H1 (cell line): ENCODE measurements at regions not wholly inside any gene's neighbourhood (a gene's known extent, or its start where the extent isn't known, plus 50 kb on each side); places are given as distances from the start of the nearest gene placed in this dataset.

Source experiments
- ATF2 ChIP-seq: IDR thresholded peaks from 2 replicates; pipeline ENCODE4 v1.6.1; 2012; ENCODE audit warnings: low read length, inconsistent platforms
- EP300 ChIP-seq, 2 experiments: IDR thresholded peaks; 1 replicate in 1 of 2; 2 replicates in 1 of 2; pipeline ENCODE4 v1.6.1; 2011 to 2012; ENCODE audit warnings: low read depth in 2 of 2, low read length in 2 of 2, mild to moderate bottlenecking in 2 of 2, borderline replicate concordance in 1 of 2, inconsistent platforms in 1 of 2, moderate library complexity in 1 of 2
- EZH2 ChIP-seq: fragments of 200-600 bp; sonication (generic); IDR thresholded peaks from 2 replicates; pipeline ENCODE4 v1.7.1; 2012; ENCODE audit warnings: low read depth, mild to moderate bottlenecking, moderate library complexity, low read length, inconsistent platforms; ENCODE audit not compliant: severe bottlenecking
- JUND ChIP-seq: IDR thresholded peaks from 2 replicates; pipeline ENCODE4 v1.6.1; 2011; ENCODE audit warnings: mild to moderate bottlenecking, improper control_type of control experiment, low read length
- KDM1A ChIP-seq: fragments of 200-600, 300-600 bp; sonication (generic); IDR thresholded peaks from 2 replicates; pipeline ENCODE4 v1.7.1; 2016; ENCODE audit warnings: mild to moderate bottlenecking, low read length, borderline replicate concordance
- POLR2AphosphoS5 ChIP-seq: IDR thresholded peaks from 2 replicates; pipeline ENCODE4 v1.6.1; 2011; ENCODE audit warnings: low read depth, low read length
- RFX5 ChIP-seq: IDR thresholded peaks from 2 replicates; pipeline ENCODE4 v1.6.1; 2011; ENCODE audit warnings: low read depth, low read length, improper control_type of control experiment, borderline replicate concordance
- TCF12 ChIP-seq: IDR thresholded peaks from 2 replicates; pipeline ENCODE4 v1.6.1; 2011; ENCODE audit warnings: low read depth, mild to moderate bottlenecking, low read length
- TEAD4 ChIP-seq: IDR thresholded peaks from 2 replicates; pipeline ENCODE4 v1.6.1; 2012; ENCODE audit warnings: low read depth, low read length, inconsistent platforms, mixed read lengths
- TF ChIP-seq, protein P1 (sequence below), 3 experiments: IDR thresholded peaks; 1 replicate in 2 of 3; 2 replicates in 1 of 3; pipeline versions ENCODE4 v1.5.1 to v1.6.1; 2011; ENCODE audit warnings: low read length in 3 of 3, mild to moderate bottlenecking in 3 of 3, inconsistent platforms in 2 of 3, low read depth in 1 of 3, moderate library complexity in 1 of 3; ENCODE audit not compliant: insufficient read depth in 1 of 3; ENCODE audit errors: control extremely low read depth in 1 of 3

DNA sequence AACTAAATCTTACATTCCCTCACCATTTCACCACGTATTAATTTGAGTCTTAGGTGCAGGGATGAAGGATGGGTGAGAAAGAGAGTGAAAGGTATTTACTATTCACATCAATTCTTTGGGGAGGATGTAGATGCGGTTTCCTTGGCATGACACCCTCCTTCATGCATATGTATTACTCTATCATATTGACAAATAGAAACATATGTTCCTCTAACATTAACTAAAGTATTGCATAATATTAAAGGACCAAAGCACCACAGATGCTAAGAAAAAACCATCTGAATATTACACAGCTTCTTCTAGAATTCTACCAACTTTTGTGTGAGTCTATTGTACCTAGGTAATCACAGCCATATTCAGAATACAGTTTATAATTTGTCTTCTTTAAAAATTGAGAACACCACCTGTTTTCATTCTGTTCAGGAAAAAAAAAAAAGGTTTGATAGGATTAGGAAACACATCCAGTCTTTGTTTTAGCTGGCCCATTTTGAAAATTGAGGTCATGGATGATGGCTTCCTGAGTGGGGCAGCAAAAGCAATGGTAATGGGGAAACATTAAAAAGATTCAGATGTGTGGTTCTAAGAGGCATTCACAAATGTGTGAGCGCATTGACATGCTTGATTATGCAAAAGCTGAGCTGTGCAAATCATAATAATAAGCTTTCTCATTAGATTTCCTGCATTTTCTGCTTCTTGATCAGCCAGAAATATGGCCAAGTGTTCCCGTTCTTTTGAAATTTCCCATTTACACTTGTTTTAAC, 1011.5 kb upstream of the NUDT12 start:
- TF ChIP-seq POLR2AphosphoS5: no peak
- TF ChIP-seq, protein P1, sequence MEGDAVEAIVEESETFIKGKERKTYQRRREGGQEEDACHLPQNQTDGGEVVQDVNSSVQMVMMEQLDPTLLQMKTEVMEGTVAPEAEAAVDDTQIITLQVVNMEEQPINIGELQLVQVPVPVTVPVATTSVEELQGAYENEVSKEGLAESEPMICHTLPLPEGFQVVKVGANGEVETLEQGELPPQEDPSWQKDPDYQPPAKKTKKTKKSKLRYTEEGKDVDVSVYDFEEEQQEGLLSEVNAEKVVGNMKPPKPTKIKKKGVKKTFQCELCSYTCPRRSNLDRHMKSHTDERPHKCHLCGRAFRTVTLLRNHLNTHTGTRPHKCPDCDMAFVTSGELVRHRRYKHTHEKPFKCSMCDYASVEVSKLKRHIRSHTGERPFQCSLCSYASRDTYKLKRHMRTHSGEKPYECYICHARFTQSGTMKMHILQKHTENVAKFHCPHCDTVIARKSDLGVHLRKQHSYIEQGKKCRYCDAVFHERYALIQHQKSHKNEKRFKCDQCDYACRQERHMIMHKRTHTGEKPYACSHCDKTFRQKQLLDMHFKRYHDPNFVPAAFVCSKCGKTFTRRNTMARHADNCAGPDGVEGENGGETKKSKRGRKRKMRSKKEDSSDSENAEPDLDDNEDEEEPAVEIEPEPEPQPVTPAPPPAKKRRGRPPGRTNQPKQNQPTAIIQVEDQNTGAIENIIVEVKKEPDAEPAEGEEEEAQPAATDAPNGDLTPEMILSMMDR (IDR thresholded peaks at IDR 0.05; ENCODE audit: control extremely low read depth in 1 of 3, insufficient read depth in 1 of 3, low read depth in 1 of 3, low read length in 3 of 3): no peak
- no peak for TF ChIP-seq EZH2
- no peak for TF ChIP-seq TEAD4
- no peak for TF ChIP-seq RFX5
- no peak for TF ChIP-seq TCF12
- no peak for TF ChIP-seq ATF2
- no peak for TF ChIP-seq JUND
- no peak for TF ChIP-seq EP300 (IDR thresholded peaks at IDR 0.05; ENCODE audit: borderline replicate concordance in 1 of 2, low read depth in 2 of 2, low read length in 2 of 2)
- TF ChIP-seq KDM1A: no peak
